Umbilical cord (tissue), 1 donor: ENCODE measurements at regions not wholly inside any gene's neighbourhood (a gene's known extent, or its start where the extent isn't known, plus 50 kb on each side); places are given as distances from the start of the nearest gene placed in this dataset.

Source experiments
- DNase-seq: peaks from one replicate; pipeline ENCODE4 v3.0.0-alpha.2; 2015; ENCODE audit warnings: low spot score

- peak; percentile 35 for DNase-seq
Measured at GRCh38 chr3:72698154-72698917, 149.9 kb downstream of the SHQ1 start.

DNA sequence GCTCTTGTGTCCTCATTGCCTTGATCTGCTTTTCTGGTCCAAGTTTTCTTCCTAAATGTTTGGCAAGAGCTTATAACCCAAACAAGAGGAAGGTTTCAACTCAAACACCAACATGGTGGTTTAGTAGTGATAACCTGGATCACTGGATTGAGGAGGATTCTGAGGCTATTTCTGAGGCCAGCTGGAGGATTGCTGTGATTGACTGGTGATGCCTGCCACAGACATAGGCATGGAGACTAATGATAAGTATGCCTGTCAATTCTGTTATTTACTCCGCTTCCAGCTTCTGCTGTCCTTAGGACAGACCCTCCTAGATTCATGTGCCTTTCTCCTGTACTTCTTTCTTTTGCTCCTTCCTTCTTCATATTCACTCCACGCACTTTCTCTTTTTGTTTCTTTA is 150.5 kb downstream of the SHQ1 start:
- DNase-seq = no peak

DNA sequence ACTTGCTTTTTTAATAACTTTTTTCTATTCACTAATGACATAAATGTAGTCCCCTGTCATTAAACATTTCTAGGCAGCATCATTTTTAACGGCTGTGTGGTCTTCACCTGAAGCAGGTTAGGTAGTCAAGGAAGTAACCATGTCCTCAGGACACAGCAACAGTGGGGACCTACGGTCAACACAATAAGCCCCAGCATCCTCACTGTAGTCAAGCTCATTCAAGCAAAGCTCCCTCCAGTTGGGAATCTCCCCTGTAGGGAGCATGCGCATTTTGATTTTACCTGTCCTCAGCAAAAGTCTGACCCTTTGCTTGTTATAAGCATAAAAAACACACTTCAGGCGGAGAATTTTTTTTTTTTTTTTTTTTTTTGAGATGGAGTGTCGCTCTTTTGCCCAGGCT is 151.4 kb downstream of the SHQ1 start:
- no peak for DNase-seq

- DNase-seq = peak; percentile 89
Measured at GRCh38 chr3:72694398-72694797, 153.8 kb downstream of the SHQ1 start.

DNA sequence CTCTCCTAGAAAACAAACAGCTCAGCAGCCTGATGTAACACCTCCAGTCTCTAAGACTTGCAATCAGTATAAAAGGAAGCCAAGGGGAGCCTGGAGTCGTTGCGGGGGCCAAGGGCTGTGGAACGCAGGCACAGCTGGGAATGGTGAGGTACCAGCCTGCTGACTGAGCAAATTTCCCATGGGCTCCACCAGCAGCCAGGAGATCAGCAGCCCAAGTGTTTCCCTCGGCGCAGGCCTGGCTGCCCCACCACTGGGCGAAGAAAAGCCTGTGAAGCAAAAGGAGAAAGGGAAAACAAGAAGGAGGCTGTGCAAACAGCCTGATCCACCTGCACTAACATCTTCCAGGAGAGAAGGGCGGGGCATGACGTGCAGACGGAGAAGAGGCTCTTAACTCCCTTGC is 155.3 kb downstream of the SHQ1 start:
- DNase-seq = peak; percentile 15

DNA sequence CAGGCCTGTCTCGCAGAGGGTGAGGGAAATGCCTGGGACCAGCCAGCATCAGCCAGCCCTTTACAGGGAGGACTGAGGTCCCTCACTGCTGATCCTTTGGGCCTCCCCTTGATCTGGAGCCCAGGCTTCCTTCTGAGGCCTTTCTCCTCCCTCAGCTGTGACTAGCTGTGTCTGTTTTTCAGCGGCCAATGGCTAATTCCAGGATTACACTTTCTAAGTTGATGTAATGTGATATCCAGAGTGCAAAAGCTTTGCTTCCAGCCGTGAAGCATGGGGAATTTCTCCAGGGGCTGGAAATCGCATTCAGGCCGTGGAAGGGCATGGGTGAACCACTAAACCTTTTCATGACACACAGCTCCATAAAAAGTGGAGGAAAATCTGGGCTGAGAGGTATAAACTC is 157.6 kb downstream of the SHQ1 start:
- DNase-seq = peak; percentile 92

DNA sequence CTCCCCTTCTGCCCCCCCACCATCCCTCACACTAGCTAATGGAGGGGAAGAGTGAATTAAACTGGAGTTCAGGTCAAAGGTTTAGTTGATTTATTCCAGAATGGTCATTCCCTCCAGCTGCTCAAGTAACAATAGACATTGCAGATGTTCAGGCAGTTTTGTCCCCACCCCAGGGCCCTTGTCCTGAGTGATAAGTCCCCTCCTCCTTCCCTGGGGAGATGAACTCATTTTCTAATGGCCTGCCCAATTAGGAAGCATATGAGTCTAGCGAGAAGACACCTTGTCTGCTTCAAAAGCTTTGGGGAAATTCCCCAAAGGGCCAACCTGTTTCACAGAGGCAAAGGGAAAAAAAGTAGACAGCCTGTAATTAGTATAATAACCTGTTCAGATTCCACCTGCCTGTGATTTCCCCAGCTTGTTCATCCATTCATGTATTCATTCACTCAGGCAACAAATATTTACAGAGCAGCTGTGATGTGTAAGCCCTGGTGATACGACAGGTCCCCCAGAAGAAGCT is 165.3 kb downstream of the SHQ1 start:
- DNase-seq = no peak

DNA sequence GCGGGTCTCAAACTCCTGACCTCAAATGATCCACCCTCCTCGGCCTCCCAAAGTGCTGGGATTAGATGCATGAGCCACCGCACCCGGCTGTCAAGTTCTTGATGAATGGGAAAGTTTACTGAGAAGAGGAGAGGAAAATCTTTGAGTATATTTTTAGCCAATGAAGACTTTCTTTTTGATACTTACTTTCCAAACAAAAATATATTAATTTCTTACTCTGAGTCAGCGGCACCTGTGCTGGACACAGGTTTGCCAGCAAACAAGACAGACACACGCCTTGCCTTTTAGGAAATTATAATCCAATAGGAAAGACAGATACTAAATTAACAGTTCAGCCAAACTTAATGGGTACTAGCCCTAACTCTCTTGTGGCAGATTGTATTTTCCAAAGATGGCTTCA is 166.6 kb downstream of the SHQ1 start:
- DNase-seq = no peak

GRCh38 chr3:72680766-72681165 is 167.5 kb downstream of the SHQ1 start:
- DNase-seq = no peak

GRCh38 chr3:72679540-72680198 is 168.6 kb downstream of the SHQ1 start:
- DNase-seq = peak; percentile 50

DNA sequence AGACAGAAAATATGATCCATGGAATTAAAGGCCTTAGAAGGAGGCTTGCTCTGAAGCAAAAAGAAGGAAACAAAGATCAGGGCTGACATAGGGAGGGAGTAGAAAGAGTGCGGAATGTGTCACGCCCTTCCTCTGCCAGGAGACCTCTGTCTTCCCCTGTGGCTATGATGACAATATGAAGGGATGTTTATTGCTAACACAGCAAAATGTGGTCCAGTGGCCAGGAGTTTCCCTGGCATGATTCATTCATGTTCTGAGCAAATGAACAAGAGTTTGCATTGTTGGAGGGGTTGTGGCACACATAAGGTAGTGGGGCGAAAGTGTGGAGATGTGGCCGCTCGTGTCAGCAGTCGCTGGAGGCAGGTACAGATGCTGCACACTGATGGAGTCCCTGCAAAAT is 169.4 kb downstream of the SHQ1 start:
- peak; percentile 57 for DNase-seq

DNA sequence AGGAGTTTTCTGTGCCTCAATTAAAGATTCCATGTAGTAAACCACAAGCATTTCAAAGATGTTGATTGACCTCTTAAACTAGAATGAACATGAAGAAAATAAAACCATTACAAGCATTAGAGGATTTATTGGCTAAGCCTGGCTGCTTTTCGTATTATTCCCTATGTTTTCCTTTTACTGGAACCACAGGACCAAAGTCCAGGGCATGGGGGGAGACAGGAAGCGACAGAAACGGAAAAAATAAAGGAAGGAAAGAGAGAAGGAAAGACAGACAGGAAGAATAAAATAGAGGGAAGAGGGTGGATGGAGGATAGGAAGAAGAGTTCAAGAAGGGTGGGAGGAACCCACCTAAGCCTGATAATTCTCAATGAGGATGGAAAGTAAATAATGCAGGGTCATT is 169.9 kb downstream of the SHQ1 start:
- no peak for DNase-seq

GRCh38 chr3:72675243-72675642 is 173.0 kb downstream of the SHQ1 start:
- DNase-seq = no peak

DNA sequence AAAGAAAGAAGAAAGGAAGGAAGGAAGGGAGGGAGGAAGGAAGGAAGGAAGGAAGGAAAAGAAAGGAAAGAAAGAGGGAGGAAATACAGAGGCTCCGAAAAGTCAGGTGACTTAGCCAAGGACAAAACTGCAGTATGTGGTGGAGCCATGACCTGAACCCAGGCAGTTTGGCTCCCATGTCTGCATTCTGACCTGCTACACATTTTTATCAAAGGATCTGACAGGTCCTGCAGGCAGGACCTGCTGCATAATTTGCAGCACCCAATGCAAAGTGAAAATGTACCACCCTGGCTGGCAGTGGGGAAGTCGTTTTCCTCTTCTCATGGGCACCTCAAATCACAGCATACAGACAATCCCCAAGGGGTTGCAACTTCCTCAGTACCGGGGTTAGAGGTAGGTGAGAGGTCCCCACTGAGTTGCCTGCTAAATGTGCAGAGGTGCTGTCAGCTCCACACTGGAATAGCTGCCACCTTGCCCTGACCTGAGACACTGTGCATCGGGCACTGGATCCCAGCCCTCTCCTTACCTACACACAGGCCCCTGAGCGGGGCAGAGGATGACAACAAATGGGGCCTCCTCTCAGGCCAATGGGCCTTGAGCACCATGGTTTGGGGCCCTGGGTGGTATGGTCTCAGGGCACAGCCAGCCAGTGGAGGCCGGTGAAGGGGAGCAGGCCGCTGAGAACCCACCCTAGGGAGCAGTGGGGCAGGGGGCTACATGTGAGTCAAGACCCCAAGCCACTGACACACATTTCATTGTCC is 175.1 kb downstream of the SHQ1 start:
- no peak for DNase-seq

- no peak for DNase-seq
Measured at GRCh38 chr3:72669224-72669623, 179.0 kb downstream of the SHQ1 start.

- no peak for DNase-seq
Measured at GRCh38 chr3:72666447-72666755, 181.8 kb downstream of the SHQ1 start.

GRCh38 chr3:72665701-72666446 is 182.4 kb downstream of the SHQ1 start:
- peak; percentile 78 for DNase-seq

DNA sequence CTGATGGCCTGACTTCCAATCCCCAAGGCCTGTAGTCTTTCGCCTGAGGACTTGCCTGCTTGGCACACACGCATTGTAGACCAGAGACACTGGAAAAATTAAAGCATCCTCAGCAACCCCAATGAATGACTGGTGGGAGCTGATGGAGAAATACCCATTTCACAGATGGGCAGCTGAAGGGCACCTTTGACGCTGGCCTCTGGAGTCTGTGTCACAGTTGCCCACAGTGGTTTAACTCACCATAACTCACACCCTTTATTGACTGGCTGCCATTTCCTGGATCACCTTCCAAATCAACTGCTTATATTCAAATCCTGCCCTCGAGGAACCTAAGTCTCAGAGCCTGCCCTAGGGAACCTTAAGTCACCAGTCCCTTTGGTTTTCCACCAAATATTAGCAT is 183.1 kb downstream of the SHQ1 start:
- no peak for DNase-seq

GRCh38 chr3:72664184-72664975 is 183.9 kb downstream of the SHQ1 start:
- DNase-seq = peak; percentile 70

GRCh38 chr3:72663429-72663828 is 184.8 kb downstream of the SHQ1 start:
- DNase-seq = no peak

DNA sequence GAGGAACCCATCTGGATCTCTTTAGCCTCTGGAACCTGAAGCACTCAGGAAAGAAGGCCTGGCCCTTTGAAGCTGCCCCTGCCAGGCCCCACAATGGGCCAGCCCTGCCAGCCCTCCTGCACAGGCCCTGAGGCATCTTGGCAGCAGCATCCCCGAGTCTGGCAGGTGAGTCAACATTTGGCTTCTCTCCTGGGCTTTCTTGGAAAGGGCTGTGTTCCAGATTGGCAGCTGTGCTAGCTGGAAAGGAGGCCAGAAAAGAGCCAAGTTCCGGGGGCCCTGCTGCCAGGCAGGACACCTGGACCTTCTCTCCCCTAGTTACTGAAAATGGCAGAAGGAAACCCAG is 187.2 kb downstream of the SHQ1 start:
- peak; percentile 63 for DNase-seq
